Gastroesophageal sphincter (tissue), 4 donors: ENCODE measurements at regions not wholly inside any gene's neighbourhood (a gene's known extent, or its start where the extent isn't known, plus 50 kb on each side); places are given as distances from the start of the nearest gene placed in this dataset.

Experiments
- ATAC-seq: fragments of 150-250 bp; one replicate; pipeline ENCODE4 v1.9.1; 2016; ENCODE audit warnings: mild to moderate bottlenecking, moderate library complexity
- H3K27ac ChIP-seq, 4 donors: fragments of 200-600 bp; sonication (generic) in 3 of 4; 1 replicate in 3 of 4; 2 replicates in 1 of 4; pipeline ENCODE4 v1.5.1; 2016 to 2019
- H3K27me3 ChIP-seq: fragments of 200-600 bp; sonication (generic); one replicate; pipeline ENCODE4 v1.5.1; 2019
- H3K36me3 ChIP-seq, 2 donors: fragments of 200-600 bp; sonication (generic); one replicate each; pipeline ENCODE4 v1.5.1; 2019; ENCODE audit warnings: control low read depth in 1 of 2
- H3K4me1 ChIP-seq, 3 donors: fragments of 200-600 bp; sonication (generic); 1 replicate in 2 of 3; 2 replicates in 1 of 3; pipeline ENCODE4 v1.5.1; 2016 to 2019; ENCODE audit warnings: control low read depth in 2 of 3
- H3K4me3 ChIP-seq, 2 donors: fragments of 200-600 bp; sonication (generic); one replicate each; pipeline ENCODE4 v1.5.1; 2019; ENCODE audit warnings: mild to moderate bottlenecking in 1 of 2, moderate library complexity in 1 of 2
- H3K9me3 ChIP-seq, 3 donors: fragments of 200-600 bp; sonication (generic); one replicate each; pipeline ENCODE4 v1.5.1; 2017 to 2019; ENCODE audit warnings: control low read depth in 2 of 3
- CTCF ChIP-seq, 4 experiments: fragments of 200-600 bp in 2 of 4; fragments of 450-650 bp in 2 of 4; sonication (generic) in 1 of 4; IDR thresholded peaks; one replicate each; pipeline ENCODE4 v1.5.1; 2017 to 2019; ENCODE audit warnings: antibody characterized with exemption in 4 of 4, mild to moderate bottlenecking in 2 of 4, moderate library complexity in 2 of 4
- EP300 ChIP-seq: sonication (generic); formaldehyde crosslinking; IDR thresholded peaks from one replicate; pipeline ENCODE4 v1.6.1; 2017; ENCODE audit warnings: antibody characterized with exemption, mild to moderate bottlenecking
- POLR2A ChIP-seq, 2 donors: fragments of 450-650 bp; IDR thresholded peaks; one replicate each; pipeline ENCODE4 v1.6.1; 2017; ENCODE audit warnings: antibody characterized with exemption in 2 of 2, mild to moderate bottlenecking in 2 of 2, moderate library complexity in 1 of 2
- POLR2AphosphoS5 ChIP-seq: sonication (generic); formaldehyde crosslinking; IDR thresholded peaks from one replicate; pipeline ENCODE4 v1.6.1; 2017; ENCODE audit warnings: antibody characterized with exemption
- WGBS, 2 donors: methylation state at CpG; one replicate each; pipeline ENCODE4 v1.1.5; 2018; ENCODE audit warnings: low coverage in 1 of 2; 5-methylcytosine and 5-hydroxymethylcytosine counted together

DNA sequence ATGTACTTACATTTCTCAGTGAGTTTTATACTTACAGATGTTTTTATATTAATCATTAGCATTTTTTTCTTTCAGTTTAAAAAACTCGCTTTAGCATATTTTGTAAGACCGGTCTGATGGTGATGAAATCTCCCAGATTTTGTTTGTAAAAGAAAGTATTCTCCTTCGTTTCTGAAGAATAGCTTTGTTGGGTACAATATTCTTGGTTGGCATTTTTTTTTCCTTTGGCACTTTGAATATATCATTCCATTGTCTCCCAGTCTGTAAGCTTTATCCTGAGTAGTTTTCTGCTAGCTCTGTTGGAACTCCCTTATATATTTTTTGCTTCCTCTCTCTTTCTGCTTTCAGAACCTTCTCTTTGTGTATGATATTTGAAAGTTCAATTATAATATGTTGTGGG lies 412.6 kb downstream of the RASEF start:
- TF ChIP-seq POLR2A (IDR thresholded peaks at IDR 0.05) (no peak), CTCF (IDR thresholded peaks at IDR 0.05) (no peak), POLR2AphosphoS5 (no peak), EP300 (no peak)
- WGBS, 2 donors = 78 to 87% methylated on average over 3 of the region's 3 CpGs
- Histone ChIP-seq H3K27ac (no peak overlapping the region), H3K9me3 (peaks cover 0 to 25% (median 0%) of the 10 kb centered on the region in 3 donors), H3K4me3 (no peak overlapping the region), H3K4me1 (no peaks in the 10 kb centered on the region), H3K36me3 (no peaks in the 10 kb centered on the region), H3K27me3 (no peaks in the 10 kb centered on the region)
- ATAC-seq = no peak

DNA sequence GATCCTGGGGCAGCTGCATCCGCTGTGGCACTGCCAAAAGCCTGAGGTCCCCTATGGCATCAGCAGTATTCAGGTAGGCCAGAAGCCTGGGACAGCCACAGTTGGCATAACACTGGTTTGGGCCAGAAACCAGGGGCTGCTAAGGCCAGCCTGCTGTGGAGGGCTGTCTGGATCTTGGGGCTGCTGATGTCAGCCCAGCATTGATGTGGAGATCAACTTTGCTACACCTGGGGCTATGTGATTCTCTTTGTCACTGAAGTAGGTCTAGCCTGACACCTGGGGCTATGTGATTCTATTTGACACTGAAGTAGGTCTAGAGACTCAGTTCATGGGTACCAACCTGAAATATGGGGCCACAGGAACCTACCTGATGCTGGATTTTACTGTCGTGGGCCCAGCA lies 411.5 kb downstream of the RASEF start:
- no peaks in the 10 kb centered on the region for H3K36me3 ChIP-seq
- no peak for ATAC-seq
- TF ChIP-seq POLR2AphosphoS5 (no peak), CTCF (IDR thresholded peaks at IDR 0.05) (no peak), EP300 (no peak)
- WGBS, 2 donors = 70 to 100% methylated on average over 1 of the region's 2 CpGs
- H3K4me1 ChIP-seq = no peaks in the 10 kb centered on the region
- H3K4me3 ChIP-seq = no peak overlapping the region
- no peaks in the 10 kb centered on the region for H3K27me3 ChIP-seq
- no peak overlapping the region for H3K27ac ChIP-seq
- H3K9me3 ChIP-seq = peaks cover 0 to 25% (median 0%) of the 10 kb centered on the region in 3 donors

DNA sequence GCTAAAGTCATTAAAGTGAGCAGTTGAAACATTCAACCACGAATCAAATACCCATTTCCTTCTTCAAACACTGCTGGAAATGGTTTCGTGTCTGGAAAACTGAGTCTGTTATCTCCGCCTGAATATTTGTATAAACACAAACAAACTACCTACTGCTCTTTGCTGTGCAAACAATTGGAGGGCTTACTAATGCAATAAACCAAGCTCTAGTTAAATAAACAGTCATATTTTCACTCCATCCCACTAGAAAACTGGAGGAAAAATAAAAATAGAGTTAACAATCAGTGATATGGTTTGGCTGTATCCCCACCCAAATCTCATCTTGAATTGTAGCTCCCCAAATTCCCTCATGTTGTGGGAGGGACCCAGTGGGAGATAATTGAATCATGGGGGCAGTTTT lies 397.6 kb downstream of the RASEF start:
- Histone ChIP-seq H3K4me1 (no peaks in the 10 kb centered on the region), H3K27ac (no peak overlapping the region), H3K36me3 (no peaks in the 10 kb centered on the region), H3K27me3 (no peaks in the 10 kb centered on the region), H3K9me3 (no peaks in the 10 kb centered on the region), H3K4me3 (no peak overlapping the region)
- TF ChIP-seq EP300 (no peak), POLR2A (IDR thresholded peaks at IDR 0.05) (no peak), CTCF (IDR thresholded peaks at IDR 0.05) (no peak), POLR2AphosphoS5 (no peak)
- no peak for ATAC-seq
- 73 to 82% methylated on average over 3 of the region's 3 CpGs for whole genome bisulfite sequencing, 2 donors

GRCh38 chr9:82668689-82669199 lies 394.2 kb downstream of the RASEF start:
- no peak for ATAC-seq
- WGBS, 2 donors = 52 to 62% methylated on average over 3 to 4 of the region's 5 CpGs
- no peak overlapping the region for H3K27ac ChIP-seq
- H3K4me3 ChIP-seq = no peak overlapping the region
- TF ChIP-seq POLR2AphosphoS5 (no peak), CTCF (IDR thresholded peaks at IDR 0.05) (no peak), POLR2A (IDR thresholded peaks at IDR 0.05) (no peak), EP300 (no peak)
- no peaks in the 10 kb centered on the region for H3K4me1 ChIP-seq
- no peaks in the 10 kb centered on the region for H3K27me3 ChIP-seq
- H3K9me3 ChIP-seq = no peaks in the 10 kb centered on the region
- H3K36me3 ChIP-seq = no peaks in the 10 kb centered on the region

DNA sequence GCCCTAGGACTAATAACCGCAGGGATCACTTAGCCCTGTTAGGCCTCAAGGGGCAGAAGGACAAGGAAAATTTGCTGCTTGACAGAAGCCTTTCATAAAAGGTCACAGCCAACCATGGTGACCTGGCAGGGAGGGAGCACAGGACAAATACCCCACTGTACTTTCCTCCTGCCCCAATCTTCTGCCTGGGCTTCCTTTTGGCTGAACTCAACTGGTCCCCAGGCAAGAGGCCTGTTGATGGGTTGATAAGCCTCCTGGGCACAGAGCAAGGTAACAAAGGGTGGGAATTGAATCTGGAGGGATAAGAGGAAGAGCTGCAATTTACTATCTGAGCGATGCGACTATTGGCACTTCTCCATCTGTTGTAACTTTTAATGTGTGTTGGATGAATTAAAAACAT lies 392.9 kb downstream of the RASEF start:
- no peaks in the 10 kb centered on the region for H3K9me3 ChIP-seq
- H3K4me3 ChIP-seq = no peak overlapping the region
- 77 to 89% methylated on average over 3 of the region's 3 CpGs for WGBS, 2 donors
- H3K4me1 ChIP-seq = no peaks in the 10 kb centered on the region
- H3K36me3 ChIP-seq = no peaks in the 10 kb centered on the region
- TF ChIP-seq CTCF (IDR thresholded peaks at IDR 0.05) (no peak), POLR2AphosphoS5 (no peak), POLR2A (IDR thresholded peaks at IDR 0.05) (no peak), EP300 (no peak)
- H3K27me3 ChIP-seq = no peaks in the 10 kb centered on the region
- no peak for ATAC-seq
- no peak overlapping the region for H3K27ac ChIP-seq
